GM03348 (cell line): ENCODE measurements at regions not wholly inside any gene's neighbourhood (a gene's known extent, or its start where the extent isn't known, plus 50 kb on each side); places are given as distances from the start of the nearest gene placed in this dataset.
A peak's percentile ranks its signal among the peaks of the same experiment; 100 is the strongest.

Experiments used
- DNase-seq: peaks from one replicate; pipeline ENCODE4 v3.0.0; 2012; ENCODE audit warnings: low spot score

- DNase-seq = no peak
Observed at GRCh38 chr3:73298243-73299183, 237.1 kb downstream of the EBLN2 start.

- DNase-seq = no peak
Observed at GRCh38 chr3:73299184-73299691, 237.8 kb downstream of the EBLN2 start.

GRCh38 chr3:73314151-73314951 is 252.9 kb downstream of the EBLN2 start:
- DNase-seq = no peak

GRCh38 chr3:73315706-73316105 is 254.2 kb downstream of the EBLN2 start:
- DNase-seq = no peak

GRCh38 chr3:73319179-73319769 is 257.8 kb downstream of the EBLN2 start:
- DNase-seq = no peak

GRCh38 chr3:73321286-73321999 is 260.0 kb downstream of the EBLN2 start:
- no peak for DNase-seq

GRCh38 chr3:73324203-73325155 is 263.0 kb downstream of the EBLN2 start:
- peak; percentile 78 for DNase-seq

- DNase-seq = no peak
Observed at GRCh38 chr3:73326396-73326795, 264.9 kb downstream of the EBLN2 start.

- DNase-seq = no peak
Observed at GRCh38 chr3:73327052-73327451, 265.6 kb downstream of the EBLN2 start.
